Activated naive CD4-positive, alpha-beta T cell treated with anti-CD3 and anti-CD28 coated beads, Interleukin-2, amount 50 U/mL, for 72 hours (primary cell): ENCODE measurements at regions not wholly inside any gene's neighbourhood (a gene's known extent, or its start where the extent isn't known, plus 50 kb on each side); places are given as distances from the start of the nearest gene placed in this dataset.

Experiments
- ATAC-seq, 2 donors: fragments of 150-1000 bp; cut with Tn5 transposase; 2 replicates each; pipeline ENCODE4 v1.10.0; 2021; ENCODE audit warnings: mild to moderate bottlenecking in 2 of 2, moderate library complexity in 2 of 2
- DNase-seq, 2 donors: peaks; one replicate each; pipeline ENCODE4 v3.0.0; 2021 to 2022; ENCODE audit warnings: low spot score in 2 of 2
- H3K27ac Mint-ChIP-seq, 2 donors: one replicate each; pipeline ENCODE4 v1.8.0; 2022; ENCODE audit warnings: mild to moderate bottlenecking in 2 of 2, mixed read lengths in 2 of 2
- H3K36me3 Mint-ChIP-seq, 2 donors: one replicate each; pipeline ENCODE4 v1.8.0; 2022; ENCODE audit warnings: mixed read lengths in 2 of 2
- H3K9me3 Mint-ChIP-seq, 2 donors: one replicate each; pipeline ENCODE4 v1.8.0; 2022; ENCODE audit warnings: mixed read lengths in 2 of 2

DNA sequence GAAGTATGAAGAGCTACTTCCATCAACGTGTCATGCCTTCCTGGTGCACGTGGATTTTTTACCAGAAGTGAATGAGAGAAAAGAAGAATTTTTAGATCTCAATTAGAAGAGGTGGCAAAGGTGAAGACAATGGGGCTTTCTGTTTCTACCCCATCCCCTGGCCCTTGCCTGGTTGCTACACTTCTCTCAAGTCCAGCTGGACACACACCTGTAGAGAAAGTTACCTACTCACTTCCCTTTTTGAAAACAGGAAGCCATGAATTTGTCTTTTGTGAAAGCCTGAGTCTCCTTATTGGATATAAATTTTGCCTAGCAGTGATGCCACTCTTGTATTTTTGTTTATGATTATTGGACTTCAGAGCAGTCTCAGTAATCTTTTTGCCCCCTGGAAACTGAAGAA, 142.9 kb upstream of the AKR1E2 start:
- peaks cover 4 to 6% of the 10 kb centered on the region in 2 donors for H3K9me3 Mint-ChIP-seq
- ATAC-seq (no peak), DNase-seq (no peak)
- H3K36me3 Mint-ChIP-seq, result no peaks in the 10 kb centered on the region
- no peak overlapping the region for H3K27ac Mint-ChIP-seq

DNA sequence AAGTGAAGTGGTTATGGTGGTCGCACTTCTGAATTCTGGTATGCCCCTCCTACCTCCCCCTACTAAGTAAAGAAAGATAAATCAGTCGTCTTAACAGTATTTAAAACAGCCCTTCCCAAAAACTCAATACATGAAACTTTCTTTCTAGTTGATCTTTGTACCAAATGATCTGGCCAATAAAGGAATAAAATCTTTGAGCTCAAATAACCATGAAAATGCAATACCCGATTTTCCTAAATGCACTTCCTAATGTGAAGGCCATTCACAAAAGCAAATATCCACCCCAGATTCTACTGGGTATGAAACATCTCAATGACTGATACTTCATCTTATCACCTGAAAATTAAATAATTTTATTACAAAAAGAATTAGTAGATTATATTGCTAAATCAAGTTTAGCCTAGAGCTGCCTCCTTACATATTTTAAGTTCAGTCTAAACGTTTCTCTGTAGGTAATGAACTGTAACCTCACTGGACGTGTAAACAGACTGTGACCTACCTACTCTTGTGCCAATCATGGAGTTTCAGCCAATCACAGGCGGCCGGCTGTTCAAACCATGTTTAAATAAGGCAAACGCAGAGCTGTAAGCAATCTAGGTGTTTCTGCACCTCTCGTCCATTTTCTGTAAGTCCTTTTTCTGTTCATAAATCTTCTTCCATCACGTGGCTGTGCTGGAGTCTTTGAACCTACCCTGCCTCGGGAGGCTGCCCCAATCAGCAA, 146.9 kb upstream of the AKR1E2 start:
- Mint-ChIP-seq H3K27ac (no peak overlapping the region), H3K9me3 (no peaks in the 10 kb centered on the region), H3K36me3 (no peaks in the 10 kb centered on the region)
- ATAC-seq (no peak), DNase-seq (no peak)

GRCh38 chr10:4678023-4678950, 147.7 kb upstream of the AKR1E2 start:
- DNase-seq (no peak), ATAC-seq (no peak)
- no peaks in the 10 kb centered on the region for H3K36me3 Mint-ChIP-seq
- no peaks in the 10 kb centered on the region for H3K9me3 Mint-ChIP-seq
- H3K27ac Mint-ChIP-seq, result no peak overlapping the region

- H3K9me3 Mint-ChIP-seq, result no peaks in the 10 kb centered on the region
- DNase-seq (no peak), ATAC-seq (no peak)
- no peaks in the 10 kb centered on the region for H3K36me3 Mint-ChIP-seq
- H3K27ac Mint-ChIP-seq, result no peak overlapping the region
These were observed 148.5 kb upstream of the AKR1E2 start for GRCh38 chr10:4677296-4678021.

GRCh38 chr10:4676566-4676965, 149.4 kb upstream of the AKR1E2 start:
- ATAC-seq, result no peak

DNA sequence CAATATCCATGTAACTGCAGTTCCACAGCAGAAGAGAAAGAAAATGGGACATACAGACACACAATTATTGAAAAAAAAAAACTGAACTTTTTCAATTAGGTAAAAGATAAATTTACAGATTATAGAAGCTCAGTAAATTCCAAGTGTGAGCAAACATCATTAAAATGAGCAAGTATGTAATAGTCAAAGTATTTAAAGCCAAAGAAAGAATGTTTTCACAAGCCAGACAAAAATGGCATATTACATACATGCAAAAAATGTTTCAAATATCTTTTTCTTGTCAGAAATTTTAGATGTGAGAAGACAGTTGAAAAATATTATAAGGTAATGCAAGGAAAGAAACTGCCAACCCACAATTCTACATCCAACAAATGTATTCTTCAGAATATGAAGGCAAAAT, 150.2 kb upstream of the AKR1E2 start:
- H3K27ac Mint-ChIP-seq, result no peak overlapping the region
- H3K36me3 Mint-ChIP-seq, result no peaks in the 10 kb centered on the region
- ATAC-seq, result no peak
- no peak for DNase-seq
- H3K9me3 Mint-ChIP-seq, result peaks cover 0 to 3% of the 10 kb centered on the region in 2 donors

More at GRCh38 chr10:4676566-4676965, 149.4 kb upstream of the AKR1E2 start:
- Mint-ChIP-seq H3K36me3 (no peaks in the 10 kb centered on the region), H3K27ac (no peak overlapping the region), H3K9me3 (no peaks in the 10 kb centered on the region)
- DNase-seq, result no peak

- Mint-ChIP-seq H3K27ac (no peak overlapping the region), H3K36me3 (no peaks in the 10 kb centered on the region), H3K9me3 (peaks cover 3 to 4% of the 10 kb centered on the region in 2 donors)
- DNase-seq (no peak), ATAC-seq (no peak)
These were observed 152.5 kb upstream of the AKR1E2 start for GRCh38 chr10:4673279-4674040.

DNA sequence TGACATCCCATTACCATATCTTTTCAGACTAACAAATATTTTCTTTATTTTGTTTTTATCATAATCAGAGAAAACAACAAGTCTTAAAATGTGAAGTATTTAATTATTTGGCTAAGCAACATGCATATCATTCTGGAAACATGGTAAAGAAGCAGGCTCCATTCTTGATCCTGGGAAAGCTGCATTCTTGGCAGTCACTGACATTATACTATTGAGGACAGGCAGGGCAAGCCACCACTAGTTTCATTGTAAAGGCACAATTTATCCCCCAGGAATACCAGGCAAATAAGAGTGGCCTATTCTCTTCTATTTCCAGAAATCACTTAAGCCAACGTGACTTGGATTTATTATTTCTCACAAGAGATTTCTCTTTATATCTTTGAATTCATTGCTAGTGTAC, 153.8 kb upstream of the AKR1E2 start:
- ATAC-seq (no peak), DNase-seq (no peak)
- peaks cover 3 to 4% of the 10 kb centered on the region in 2 donors for H3K9me3 Mint-ChIP-seq
- no peaks in the 10 kb centered on the region for H3K36me3 Mint-ChIP-seq
- no peak overlapping the region for H3K27ac Mint-ChIP-seq

- Mint-ChIP-seq H3K27ac (no peak overlapping the region), H3K9me3 (peaks cover 3 to 4% of the 10 kb centered on the region in 2 donors), H3K36me3 (no peaks in the 10 kb centered on the region)
These were observed 154.4 kb upstream of the AKR1E2 start for GRCh38 chr10:4671451-4672145.

DNA sequence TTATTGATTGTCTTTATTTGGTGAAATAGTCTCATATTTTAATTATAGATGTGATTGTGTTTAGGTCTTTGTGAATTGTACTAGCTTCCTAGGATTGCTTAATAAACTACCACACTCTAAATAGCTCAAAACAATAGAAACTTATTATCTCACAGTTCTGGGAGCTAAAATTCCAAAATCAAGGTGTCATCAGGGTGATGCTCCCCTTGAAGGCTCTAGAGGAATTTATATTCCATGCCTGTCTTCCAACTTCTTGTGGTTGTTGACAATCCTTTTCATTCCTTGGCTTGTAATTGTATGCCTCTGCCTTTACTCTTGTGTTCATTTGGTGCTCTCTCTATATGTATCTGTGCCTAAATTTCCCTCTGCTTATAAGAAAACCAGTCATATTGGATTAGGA, 155.3 kb upstream of the AKR1E2 start:
- ATAC-seq (no peak), DNase-seq (no peak)
- Mint-ChIP-seq H3K9me3 (peaks cover 3 to 4% of the 10 kb centered on the region in 2 donors), H3K36me3 (no peaks in the 10 kb centered on the region), H3K27ac (no peak overlapping the region)

More at GRCh38 chr10:4671451-4672145, 154.4 kb upstream of the AKR1E2 start:
- DNase-seq (no peak), ATAC-seq (no peak)

- DNase-seq (no peak), ATAC-seq (no peak)
- Mint-ChIP-seq H3K36me3 (no peaks in the 10 kb centered on the region), H3K9me3 (peaks cover 3 to 4% of the 10 kb centered on the region in 2 donors), H3K27ac (no peak overlapping the region)
These were observed 156.4 kb upstream of the AKR1E2 start for GRCh38 chr10:4669585-4669984.

DNA sequence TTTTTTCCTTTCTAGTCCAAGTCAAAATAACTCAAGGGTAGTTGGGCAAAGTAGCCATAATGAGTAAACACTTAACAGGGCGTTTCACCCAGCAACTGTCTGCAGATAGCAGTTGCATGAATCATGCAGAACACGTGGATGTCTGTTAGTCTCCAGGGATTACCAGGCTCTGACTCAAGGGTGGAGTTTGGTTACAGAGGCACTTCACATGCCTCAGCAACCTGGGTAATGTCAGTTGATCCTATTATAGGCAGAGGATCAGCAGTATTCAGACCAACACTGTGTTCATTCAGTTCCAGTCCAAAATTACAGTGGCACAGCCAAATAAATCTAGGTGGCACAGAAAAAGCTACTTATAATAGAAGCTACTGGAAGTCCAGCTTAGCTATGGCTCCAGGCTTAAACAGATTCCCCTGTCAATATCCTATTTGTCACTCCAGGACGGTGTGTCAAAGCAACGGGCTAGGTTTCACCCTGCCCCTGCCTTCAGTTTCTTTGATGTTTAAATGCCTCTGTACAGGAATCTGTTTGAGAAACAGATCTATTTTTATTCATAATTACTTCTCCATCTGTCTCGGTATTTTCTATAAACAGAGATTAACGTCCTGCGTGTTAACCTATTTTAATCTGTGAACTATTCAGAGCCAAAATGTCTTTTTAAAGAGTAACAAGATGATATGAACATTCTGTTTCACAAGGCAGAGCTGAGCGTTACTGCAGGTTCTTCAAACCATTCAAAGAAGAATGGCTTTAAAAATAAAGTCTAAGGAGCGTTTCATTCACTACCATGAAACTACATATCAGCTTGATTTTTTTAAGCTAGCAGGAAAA, 162.6 kb upstream of the AKR1E2 start:
- ATAC-seq (peak; percentile 63 to 69), DNase-seq (no peak)
- no peaks in the 10 kb centered on the region for H3K9me3 Mint-ChIP-seq
- no peak overlapping the region for H3K27ac Mint-ChIP-seq
- no peaks in the 10 kb centered on the region for H3K36me3 Mint-ChIP-seq

GRCh38 chr10:4662576-4663161, 163.3 kb upstream of the AKR1E2 start:
- ATAC-seq, result no peak

DNA sequence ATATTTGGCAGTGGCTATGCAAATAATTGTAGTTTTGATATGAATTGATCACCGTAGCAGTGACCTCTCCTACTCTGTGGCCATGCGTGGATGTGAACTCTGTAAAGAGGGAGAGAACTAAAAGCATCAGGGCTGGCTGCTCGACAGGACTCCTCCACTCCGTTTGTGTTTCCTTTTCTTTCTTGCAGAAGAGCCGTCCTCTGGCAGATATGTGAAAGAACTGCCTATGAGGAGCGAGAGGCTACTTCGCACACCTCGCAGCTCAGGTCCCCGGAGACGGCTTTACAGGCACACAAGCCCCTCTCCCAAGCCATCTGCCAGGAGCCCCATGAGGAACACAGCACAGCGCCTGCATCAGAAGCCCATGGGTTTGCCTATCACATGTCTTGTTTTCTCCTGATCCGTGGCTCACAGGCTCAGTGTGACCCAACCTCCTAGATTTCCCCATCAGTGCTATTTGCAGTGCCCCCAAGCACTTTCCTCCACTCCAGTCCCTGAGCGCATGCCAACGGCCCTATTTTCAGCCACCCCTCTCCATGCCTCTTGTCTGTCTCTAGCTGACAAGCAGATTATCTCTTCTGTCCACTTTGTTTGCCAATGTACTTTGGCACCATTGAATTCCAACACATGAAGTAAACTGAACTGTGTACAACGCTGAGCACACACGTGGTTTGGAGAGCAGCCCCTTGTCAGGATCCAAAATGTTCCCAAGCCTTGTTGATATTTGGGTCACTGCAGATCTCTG, 164.3 kb upstream of the AKR1E2 start:
- Mint-ChIP-seq H3K9me3 (no peaks in the 10 kb centered on the region), H3K27ac (no peak overlapping the region), H3K36me3 (no peaks in the 10 kb centered on the region)
- ATAC-seq, result no peak
- no peak for DNase-seq

More at GRCh38 chr10:4662576-4663161, 163.3 kb upstream of the AKR1E2 start:
- H3K9me3 Mint-ChIP-seq, result no peaks in the 10 kb centered on the region
- no peak overlapping the region for H3K27ac Mint-ChIP-seq
- no peaks in the 10 kb centered on the region for H3K36me3 Mint-ChIP-seq
- no peak for DNase-seq
